Germinal center (tissue), 1 donor: ENCODE measurements at regions not wholly inside any gene's neighbourhood (a gene's known extent, or its start where the extent isn't known, plus 50 kb on each side); places are given as distances from the start of the nearest gene placed in this dataset.

Experiments
- DNase-seq: peaks from one replicate; pipeline ENCODE4 v3.0.0; 2012; ENCODE audit warnings: mixed read lengths, low spot score

GRCh38 chr5:108649106-108649505 lies 98.6 kb upstream of the FER start:
- DNase-seq, result no peak

DNA sequence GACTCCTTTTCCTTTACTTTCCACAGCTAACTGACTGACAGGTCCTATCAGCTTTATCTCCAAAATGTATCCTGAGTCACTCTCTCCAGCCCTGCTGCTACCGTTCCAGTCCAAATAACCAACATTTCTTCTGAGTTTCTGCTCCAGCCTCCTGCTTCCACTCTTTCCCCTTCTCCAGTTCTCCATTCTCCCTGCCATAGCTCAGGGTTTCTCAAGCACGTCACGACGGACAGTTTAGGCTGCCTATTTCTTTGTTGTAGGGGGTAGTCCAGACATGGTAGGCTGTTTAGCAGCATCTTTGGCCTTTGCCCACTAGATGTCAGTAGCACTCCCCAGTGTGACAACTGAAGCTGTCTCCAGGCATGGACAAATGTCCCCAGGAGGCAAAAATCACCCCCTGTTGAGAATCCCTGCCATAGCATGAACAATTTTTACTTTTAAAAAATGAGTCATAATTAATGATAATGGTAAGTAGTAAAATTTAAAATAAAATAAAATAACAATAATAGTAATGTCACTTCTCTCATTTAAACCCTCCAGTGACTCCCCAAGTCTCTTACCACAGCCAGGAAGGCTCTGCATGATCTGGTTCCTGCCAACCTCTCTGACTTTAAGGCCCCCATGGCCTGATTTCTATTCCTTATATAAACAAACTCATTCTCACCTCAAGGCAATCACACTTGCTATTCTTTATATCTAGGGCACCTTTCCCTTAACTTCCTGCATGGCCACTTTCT lies 105.4 kb upstream of the FER start:
- DNase-seq, result peak; percentile 55

GRCh38 chr5:108641596-108641995 lies 106.1 kb upstream of the FER start:
- DNase-seq, result no peak

DNA sequence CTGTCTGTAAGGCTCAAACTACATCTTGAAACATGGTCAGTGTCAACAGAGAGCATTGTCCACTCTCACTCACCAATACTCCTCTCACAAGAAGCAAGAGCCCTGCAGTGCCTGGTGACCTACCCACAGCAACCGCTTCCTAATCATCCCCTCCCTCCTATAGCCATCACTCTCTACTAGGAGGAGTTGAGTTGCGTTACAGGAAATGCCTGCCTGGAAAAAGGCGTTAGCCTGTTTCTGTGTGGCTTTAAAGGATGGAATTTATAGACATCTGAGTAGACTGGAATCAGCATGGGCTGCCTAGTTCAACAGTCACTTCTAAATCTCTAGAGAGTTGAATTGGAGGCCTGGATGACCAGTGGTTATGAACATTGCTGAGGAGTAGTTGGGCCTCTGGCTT lies 108.3 kb upstream of the FER start:
- no peak for DNase-seq

DNA sequence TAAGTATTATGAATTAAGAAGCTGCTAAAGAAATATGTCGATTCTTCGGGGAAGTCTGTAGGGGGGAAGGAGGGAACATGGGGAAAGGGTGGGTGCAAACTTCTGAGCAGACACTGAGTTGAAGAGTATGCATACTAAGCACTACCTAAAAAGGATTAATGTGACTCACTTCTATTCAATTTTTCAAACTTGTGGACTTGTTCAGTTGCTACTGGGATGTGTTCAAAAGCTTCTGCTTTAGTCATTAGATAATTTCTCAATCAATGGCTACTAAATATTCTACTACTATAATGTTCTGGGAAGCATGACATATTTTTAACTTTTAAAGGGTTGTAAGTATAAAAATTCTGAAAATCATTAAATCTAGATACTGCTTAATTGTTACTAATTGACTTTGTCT lies 109.7 kb upstream of the FER start:
- no peak for DNase-seq

GRCh38 chr5:108637134-108637533 lies 110.6 kb upstream of the FER start:
- no peak for DNase-seq

DNA sequence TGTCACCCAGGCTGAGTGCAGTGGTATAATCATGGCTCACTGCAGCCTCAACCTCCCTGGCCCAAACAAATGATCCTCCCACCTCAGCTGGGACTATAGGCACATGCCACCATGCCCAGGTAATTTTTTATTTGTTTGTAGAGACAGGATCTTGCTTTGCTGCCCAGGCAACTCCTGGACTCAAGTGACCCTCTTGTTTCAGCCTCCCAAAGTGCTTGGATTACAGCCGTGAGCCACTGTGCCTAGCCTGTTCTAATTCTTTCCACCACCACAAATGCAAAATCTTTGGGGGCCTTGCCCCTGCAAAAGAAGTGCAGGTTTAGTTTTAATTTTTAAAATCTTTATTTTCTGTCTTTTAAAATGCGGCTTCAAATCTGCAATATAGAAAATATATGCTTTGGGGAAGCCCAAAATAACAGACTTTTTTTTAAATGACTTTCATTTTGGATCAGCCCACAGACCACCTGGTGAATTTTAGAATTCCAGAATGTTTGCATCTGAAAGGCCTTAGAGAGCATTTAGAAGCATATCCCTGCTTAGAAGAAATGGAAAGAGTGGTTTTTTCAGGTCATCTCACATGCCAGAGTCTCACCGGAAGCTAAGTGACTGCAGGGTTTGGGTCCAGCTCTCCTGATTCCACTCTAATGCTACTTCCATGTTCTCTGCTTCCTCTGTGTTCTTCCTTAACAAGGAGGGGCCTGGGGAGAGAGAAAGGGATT lies 111.4 kb upstream of the FER start:
- no peak for DNase-seq

DNA sequence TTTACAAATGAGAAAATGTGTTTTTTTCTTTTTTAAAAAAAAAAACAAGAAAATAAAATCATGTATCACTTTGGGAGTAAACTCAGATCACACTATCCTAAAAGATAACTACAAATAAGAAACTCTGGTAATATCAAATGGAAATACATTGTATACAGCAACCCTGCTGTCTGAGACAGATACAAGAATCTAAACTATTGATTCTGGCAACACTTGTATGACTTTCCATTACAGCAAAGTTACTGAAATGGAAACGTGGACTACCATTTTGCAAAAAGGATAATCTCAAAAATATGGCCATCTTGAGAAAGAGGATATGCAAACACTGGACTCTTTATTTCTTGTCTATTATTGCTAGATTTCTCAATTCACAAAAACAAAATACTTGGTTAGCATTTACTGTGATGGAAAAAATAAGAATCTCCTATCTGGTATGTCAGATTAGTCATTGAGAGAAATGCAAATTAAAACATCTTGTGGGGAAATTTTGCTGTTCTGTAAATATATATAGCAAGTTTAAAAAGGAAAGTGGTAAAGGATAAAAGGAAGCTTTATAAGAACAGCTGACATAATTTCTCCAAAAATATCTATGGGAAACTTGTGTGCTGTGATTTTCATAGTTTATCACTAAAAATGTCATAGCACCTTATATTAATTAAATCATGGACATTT lies 112.9 kb upstream of the FER start:
- DNase-seq, result no peak

DNA sequence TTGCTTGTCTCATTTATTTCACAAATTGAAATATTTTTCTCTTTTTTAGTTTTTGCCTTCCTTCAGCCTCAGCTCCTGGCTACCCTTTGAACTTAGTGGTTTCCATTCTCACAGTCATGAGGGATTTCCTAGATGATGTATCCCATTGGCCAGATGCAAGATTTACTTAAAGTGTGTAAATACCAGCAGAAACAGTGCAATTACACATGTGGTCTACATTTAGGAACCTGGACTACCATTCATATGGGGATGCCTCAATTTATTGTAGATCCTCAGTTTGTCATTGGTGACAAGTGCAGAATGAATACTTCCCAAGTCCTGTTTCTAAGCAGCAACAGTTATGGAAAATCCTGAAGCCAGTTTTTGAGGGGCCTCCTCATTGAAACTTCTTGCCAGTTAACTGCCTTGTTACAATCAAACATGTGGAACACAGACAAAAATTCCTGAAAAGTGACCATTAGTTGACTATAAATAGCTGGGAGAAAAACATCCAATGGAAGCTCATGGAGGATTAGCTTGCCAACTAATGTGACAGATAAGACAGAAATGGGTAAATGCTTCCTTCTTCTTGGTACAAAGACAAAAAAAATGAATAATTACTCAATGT lies 113.6 kb upstream of the FER start:
- DNase-seq, result no peak

DNA sequence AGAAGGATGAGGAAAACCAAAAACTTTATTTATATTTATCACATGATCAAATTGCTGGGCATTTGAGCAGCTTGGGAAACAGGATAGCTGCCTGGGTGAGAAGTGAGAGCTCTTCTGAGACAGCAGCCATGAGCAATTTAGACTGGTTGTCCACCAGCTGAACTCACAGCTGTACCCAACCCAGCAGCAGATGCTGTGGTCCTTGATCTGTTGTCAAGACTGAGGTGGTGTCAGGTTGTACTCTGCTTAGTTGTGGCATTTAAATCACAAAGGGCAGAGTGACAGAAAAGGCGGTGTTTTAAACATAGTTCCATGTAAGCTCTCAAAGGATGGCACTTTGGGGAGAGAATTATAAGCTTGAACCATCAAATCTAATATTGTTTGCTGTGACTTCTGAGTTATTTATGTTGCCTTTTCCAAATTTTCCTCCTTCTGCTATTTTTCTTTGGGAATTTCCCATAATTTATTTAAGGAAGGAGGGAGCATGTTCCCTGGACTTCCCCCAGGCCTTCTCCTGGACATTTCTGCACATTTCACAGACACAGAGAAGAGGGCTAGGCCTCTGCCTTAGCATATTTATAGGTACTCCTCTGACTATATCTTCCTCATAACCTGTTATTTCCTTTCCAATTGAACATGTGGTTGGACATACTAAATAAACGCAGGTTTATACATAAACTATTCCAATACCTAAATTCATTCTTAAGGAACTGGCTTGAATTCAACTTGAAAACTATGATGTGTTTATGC lies 117.7 kb upstream of the FER start:
- DNase-seq, result no peak

- no peak for DNase-seq
Observed at GRCh38 chr5:108625654-108626053, 122.0 kb upstream of the FER start.

- no peak for DNase-seq
Observed at GRCh38 chr5:108623826-108624225, 123.9 kb upstream of the FER start.

DNA sequence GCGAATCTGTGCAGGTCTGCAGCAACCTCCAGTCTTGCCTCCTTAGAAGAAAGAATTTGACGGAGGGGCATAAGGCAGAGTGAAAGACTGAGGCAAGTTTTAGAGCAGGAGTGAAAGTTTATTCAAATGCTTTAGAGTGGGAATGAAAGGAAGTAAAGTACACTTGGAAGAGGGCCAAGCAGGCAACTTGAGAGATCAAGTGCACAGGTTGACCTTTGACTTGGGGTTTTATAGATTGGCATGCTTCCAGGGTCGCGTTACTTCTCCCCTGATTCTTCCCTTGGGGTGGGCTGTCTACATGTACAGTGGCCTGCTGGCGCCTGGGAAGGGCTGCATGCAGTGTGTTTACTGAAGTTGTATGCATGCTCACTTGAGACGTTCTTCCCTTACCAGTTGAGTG lies 127.2 kb upstream of the FER start:
- DNase-seq, result no peak

GRCh38 chr5:108619815-108620214 lies 127.9 kb upstream of the FER start:
- DNase-seq, result no peak

DNA sequence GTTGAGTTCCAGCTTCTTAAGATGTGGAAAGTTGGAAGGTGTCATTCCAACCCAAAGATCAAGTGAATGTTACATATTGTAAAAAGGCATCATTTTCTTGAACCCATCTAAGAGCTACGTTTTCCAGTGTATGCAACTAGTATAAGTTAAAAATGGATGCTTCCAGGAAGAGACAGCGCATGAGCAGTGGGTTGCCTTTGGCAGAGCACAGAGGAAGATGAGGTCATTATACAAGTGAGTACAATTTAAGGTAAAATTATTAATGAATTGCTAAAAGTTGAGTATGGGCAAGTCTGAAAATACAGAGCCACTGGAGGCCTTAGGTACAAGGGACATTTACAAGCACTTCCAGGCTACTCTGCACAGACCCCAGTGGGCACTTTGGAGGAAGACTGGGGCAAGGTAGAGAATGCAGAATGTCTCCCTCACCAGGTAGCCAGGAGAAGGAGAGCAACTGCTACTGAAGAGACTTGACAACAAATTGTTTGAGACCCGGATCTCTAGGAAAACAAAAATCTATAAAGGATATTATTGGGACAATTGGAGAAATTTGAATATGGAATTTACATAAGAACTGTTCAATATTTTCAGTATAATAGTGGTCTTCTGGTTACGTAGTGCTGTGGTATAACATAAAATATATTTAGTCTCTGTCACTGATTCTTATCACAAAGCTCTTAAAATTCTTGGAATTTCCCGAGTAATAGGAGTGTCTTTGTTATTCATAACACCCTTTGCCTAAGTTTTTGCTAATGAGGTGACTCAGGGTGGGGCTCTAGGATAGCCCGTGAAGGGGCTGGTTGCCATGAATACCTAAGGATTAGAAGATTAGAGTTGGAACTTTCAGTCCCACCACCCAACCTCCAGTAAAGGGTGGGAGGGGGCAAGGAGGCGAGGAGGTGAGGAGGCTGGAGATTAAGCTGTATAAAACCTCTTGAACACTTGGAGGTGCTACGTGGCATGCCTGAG lies 129.9 kb upstream of the FER start:
- no peak for DNase-seq

DNA sequence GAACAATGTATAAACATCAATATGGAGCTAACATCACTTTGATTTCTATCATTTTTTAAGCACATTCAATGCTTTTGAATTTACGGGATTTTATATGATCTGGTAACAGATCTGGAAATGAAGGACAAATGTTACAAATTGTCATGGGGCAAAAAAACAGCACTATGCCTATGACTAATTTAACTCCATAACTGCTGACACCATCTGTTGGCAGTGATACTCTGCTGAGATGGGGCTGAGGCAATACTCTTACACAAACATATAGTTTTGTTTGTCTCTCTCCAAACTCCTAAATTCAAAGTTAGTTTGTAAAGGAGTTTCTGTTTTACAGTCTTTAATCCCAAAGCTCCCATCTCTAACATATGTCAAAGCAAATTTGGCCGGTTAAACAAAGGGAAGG lies 132.5 kb upstream of the FER start:
- DNase-seq, result no peak

GRCh38 chr5:108607421-108607820 lies 140.3 kb upstream of the FER start:
- DNase-seq, result no peak

DNA sequence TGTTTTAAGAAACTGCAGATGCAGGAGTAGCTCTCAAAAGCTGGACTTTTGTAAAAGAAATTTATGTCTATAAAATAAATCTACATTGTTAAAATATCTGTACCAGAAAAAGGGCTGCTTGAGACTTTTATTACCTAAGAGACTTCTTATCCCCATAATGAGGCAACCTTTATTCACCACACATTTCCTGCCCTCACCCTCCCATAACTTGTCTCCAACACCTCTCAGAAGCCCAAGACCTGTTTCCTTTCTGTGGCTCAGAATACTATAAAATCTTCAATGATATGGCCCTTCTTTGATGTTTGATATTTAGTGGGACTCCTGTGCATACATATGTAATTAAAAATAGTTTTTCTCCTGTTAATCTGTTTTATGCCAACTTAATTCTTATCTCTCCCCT lies 141.5 kb upstream of the FER start:
- DNase-seq, result no peak

DNA sequence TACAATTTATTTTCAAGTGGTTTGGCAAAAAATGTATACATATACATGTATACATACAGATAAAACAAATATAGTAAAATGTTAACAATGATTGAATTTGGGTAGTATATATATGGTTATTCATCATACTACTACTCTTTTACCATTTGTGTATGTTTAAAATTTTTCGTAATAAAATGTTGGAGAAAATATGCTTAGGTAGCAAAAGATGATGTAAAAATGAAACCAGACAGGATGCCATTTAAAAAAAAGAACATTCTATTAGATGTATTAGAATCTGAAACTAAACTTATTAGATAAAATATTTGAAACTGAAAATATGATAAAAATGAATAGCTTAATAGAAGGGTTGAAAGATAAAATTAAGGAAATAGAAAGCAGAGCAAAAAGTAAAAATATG lies 144.9 kb upstream of the FER start:
- DNase-seq, result no peak

DNA sequence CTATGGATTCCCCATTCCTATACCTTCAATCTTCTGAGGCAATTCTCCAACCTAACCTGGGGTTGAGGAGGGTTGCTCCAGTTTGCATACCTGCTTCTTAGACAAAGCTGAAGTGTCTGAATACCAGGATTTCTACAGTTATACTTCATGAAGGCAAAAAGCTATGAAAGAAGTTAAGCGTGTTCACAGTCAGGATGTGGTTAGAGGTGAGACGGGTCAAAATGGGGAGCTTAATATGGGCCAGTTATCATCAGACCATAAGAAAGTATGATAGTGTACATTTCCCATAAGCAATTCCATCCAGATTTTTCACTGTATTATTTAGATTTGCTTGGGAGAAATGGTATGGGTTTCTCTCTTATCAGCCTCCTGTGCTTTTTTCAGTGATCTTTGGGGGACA lies 156.9 kb upstream of the FER start:
- DNase-seq, result no peak

- no peak for DNase-seq
Observed at GRCh38 chr5:108588323-108588722, 159.4 kb upstream of the FER start.
